NOMO-1 treated with dmso at 0.1 percent for 144 hours (cell line): ENCODE measurements at regions not wholly inside any gene's neighbourhood (a gene's known extent, or its start where the extent isn't known, plus 50 kb on each side); places are given as distances from the start of the nearest gene placed in this dataset.

Experiments
- DNase-seq: peaks from one replicate; lab custom pipeline; 2025; ENCODE audit not compliant: unreplicated experiment; lab: John Stamatoyannopoulos, UW

GRCh38 chr12:22981711-22982110 is 356.7 kb downstream of the ETNK1 start:
- no peak for DNase-seq

DNA sequence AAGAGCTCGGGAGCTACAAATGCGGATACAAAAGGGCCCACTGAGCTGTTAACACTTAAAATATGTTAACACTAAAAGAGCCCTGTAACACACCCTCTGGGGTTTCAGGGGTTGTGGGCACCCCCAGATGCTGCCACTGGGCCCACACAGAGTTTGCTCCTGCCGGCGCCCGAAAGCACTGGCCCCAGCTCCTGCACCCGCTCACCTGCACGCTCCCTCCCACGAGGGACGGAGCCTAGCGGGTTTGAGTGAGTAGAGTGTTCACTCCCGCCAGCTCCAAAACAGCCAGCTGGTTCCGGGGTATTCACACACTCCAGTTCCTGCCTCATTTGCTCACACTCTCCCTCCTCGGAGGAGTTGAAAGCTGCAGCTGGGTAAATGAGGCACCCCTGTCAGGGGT is 357.7 kb downstream of the ETNK1 start:
- DNase-seq: no peak

DNA sequence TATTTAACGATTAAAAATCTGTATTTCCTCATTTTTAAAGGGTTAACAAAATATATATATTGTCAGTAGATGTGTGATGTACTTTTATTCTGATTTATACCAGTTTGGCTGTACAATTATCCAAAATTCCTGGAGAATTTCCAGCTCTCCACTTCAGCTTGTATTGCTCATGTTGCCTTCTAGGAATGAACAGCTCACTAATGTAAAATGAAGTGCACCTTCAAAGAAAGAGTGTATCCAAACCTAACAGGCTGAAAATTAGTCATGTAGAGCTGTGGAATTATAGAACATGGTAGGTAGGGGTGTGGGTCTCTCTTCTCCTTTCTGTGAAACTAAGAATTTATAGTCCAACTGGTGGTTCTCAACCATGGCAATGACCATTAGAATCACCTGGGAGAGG is 362.0 kb downstream of the ETNK1 start:
- DNase-seq: no peak

DNA sequence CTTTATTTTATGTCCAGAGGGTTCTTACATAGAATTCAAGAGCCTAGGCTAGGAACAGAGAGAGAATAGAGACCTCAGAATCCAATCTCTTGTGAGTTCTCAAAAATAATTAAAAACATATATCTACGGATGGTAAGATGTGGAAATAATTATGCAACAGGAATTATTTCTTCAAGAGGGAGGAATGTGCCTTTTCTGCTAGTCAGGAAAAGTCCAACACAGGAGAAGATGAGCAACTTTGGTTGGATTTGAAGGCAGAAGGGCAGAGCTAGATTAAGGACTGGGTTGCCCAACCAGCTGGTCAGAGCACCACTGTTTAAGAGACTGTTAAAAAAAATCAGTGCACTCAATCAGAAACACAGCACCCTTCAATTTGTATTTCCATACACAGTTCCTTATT is 365.5 kb downstream of the ETNK1 start:
- no peak for DNase-seq

DNA sequence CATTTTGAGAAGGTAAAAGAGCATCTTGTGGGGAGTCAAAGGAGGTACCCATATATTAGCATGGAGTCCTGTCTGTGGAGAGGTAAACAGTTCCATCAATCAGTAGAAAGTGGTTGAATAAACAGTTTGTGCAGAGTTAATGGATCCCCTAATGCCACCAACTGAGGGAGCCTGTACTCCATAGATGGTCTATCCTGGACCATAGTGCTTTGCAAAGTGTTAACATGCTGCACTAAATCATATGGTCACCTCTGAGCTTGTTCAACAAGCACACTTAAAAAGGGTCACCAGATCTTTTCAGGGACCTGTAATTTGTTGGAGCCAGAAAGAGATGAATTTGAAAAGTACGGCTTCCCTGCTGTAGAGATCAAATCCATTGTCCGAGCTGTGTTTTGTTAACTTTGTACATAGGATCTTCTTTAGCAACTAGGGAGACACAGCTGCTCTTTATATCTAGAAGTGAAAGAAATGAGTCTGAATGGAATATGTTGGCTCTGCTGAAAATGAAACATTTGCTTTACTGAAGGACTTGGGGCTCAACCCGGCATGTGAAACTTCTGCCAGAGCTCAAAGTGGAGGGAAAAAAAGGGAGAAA is 366.4 kb downstream of the ETNK1 start:
- DNase-seq: no peak

DNA sequence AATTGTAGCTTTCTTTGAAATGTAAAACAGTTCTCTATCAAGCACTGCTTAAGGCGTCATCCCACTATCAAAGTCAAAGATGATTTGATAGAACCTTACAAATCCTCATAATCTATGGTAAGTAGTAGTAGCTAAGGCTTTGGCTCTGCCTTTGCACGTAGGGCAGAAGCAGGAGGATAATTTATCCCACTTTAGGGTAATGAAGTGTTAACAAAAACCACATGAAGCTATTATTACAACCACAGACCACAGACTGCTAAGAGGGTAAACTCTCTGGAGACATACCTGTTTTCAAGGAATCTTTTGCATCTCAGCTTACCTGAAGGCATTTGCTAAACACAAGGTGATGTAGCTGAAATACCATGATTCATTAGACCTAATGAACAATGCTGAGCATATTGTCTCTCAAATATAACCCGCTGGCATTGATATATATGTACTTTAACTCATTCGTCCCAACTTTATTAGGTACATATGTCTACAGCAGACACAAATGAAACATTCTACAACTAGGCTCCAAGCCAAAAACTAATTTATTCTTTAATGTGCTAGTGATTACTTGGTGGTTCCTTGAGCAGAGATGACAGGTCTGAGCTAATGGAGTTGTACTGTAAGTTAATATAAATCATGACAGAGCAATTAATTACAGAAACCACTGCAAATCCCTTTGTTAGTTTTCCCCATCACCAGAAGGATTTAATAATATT is 368.8 kb downstream of the ETNK1 start:
- no peak for DNase-seq

DNA sequence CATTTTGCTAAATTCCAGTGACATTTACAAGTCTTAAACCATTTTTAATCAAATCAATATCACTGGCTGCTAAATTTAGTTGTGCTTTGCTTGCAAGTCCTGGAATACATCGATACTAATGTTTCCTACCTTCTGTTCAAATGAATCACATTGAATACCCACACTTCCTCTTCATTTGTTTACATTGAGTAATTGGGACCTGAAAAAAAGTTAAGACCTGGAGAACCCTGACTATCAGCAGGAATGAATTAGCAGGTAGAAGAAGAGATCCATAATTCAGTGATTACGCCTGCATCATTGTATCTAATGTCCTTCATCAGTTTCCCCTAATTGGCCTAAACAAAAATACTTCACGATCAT is 369.3 kb downstream of the ETNK1 start:
- DNase-seq: no peak

DNA sequence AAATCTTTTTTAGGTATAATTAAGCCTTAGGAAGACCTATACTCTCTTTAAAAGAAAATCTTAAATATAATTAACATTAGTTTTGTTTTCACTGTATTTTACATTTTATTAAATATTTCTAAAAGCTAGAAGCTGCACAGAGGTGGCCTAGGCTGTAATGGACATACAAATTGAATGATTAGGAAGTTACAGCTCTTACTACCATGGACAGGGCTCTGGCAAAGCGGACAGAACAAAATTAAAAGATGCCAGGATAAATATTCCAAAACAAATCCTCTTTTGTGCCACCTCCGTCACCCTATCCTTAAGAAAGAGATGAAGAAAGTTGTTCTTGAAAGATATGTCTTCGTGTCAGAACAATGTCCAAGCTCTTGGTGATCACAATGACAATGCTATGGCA is 376.5 kb downstream of the ETNK1 start:
- DNase-seq: no peak

DNA sequence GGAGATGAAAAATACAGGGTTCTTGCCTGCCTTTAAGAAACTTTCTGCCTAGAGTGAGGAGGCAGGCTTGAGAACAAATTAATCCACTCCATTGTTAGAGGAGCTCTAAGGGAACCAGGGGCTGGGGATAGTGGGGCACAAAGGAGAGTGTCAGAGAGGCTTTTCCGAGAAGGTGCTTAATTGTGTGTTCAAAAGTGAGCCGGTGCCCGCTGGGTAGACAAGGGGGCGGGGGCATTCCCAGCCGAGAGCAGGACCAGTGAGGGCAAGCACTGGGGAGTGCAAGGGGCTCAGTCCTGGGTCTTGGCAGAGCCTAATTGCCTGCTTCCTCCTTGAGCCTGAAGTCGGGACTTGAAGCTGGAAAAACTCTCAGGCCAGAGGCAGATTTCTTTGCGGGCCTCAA is 377.4 kb downstream of the ETNK1 start:
- DNase-seq: no peak

- no peak for DNase-seq
These were observed 379.6 kb downstream of the ETNK1 start for GRCh38 chr12:23004473-23005020.

GRCh38 chr12:23005387-23005786 is 380.4 kb downstream of the ETNK1 start:
- no peak for DNase-seq

DNA sequence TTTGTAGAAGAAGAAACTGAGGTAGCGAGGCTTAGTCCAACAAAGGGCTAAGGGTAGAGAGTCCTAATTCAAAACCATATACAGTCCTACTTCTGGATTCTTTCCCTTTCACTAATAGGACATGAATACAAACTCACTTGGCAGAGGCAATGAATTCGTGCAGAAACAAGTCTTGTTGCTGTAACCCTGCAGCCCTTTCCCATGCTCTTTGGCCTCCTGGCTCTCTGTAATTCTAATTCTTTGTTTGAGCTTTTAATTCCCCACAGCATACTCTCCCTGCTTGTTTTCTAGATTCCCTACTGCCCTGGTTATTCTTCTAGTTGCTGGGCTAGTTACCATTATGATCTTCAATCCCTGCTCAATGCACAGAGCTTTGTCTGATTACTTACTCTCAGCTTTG is 381.4 kb downstream of the ETNK1 start:
- no peak for DNase-seq

- no peak for DNase-seq
These were observed 383.7 kb downstream of the ETNK1 start for GRCh38 chr12:23008623-23009022.

GRCh38 chr12:23014749-23015148 is 389.8 kb downstream of the ETNK1 start:
- DNase-seq: no peak

- DNase-seq: no peak
These were observed 400.5 kb downstream of the ETNK1 start for GRCh38 chr12:23025372-23026016.

DNA sequence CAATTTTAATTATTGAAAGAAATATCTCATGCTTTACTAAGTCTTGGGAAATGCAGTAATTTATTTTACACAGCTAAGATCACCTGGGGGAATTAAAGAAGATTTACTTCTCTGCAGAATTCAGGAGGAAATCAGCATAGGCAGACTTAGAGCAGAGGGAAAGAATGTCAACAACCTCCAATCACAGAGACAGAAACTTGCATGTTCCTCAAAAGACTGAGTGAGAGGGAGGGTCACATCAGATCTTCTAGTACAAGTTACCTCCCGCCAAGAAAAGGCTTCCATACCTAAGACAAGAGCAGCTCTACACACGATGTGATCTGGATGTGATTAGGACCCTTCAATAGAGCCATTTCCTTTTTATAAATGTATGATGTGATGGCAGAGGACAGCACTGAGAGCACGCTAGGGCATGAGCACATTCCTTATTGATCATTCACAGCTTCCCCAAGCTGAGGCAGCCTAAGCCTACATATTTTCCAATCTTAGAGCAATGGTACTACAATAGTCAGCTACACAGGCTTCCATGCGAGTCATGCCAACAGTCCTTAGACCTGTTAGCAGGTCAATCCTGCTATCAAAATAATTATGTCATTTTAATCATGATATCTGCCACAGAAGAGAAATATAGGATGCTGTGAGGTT is 403.3 kb downstream of the ETNK1 start:
- DNase-seq: no peak

GRCh38 chr12:23029185-23029584 is 404.2 kb downstream of the ETNK1 start:
- DNase-seq: no peak

- no peak for DNase-seq
These were observed 414.9 kb downstream of the ETNK1 start for GRCh38 chr12:23039834-23040233.

DNA sequence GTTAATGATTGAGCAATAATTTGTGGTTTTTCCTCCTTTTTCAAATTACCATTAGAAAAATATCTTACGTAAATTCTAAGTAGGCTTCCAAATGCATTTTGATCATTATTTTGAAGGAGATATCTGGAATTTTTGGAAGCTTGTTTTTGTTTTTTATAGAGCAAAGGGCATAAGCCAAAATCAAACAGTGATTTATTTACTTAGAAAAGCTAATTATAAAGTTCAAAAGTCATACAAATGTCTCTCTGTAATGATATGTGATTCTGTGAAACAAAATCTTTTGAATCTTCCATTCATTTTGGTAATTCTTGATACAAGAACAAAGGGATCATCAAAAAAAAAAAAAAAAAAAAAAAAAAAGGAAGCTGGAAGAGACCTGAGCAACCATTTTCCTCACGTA is 416.8 kb downstream of the ETNK1 start:
- DNase-seq: no peak

- DNase-seq: no peak
These were observed 418.7 kb downstream of the ETNK1 start for GRCh38 chr12:23043646-23044045.

DNA sequence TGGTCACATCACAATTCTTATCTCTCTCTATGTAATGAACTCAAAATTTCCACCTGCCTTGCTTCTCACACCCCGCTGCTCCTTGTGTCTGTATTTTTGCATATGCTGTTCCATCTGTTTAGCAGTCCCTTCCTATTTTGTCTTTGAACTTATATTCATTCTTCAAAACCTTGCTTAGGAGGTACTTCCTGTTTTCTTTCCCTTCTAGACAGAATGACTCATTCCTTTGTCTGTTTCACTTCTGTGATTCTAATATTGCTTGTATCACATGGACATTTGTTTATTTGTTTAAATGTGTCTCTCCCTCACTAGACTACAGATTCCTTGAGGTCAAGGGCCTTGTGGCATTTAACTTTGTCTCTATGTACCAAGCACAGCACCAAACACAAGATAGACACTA is 424.2 kb downstream of the ETNK1 start:
- no peak for DNase-seq

DNA sequence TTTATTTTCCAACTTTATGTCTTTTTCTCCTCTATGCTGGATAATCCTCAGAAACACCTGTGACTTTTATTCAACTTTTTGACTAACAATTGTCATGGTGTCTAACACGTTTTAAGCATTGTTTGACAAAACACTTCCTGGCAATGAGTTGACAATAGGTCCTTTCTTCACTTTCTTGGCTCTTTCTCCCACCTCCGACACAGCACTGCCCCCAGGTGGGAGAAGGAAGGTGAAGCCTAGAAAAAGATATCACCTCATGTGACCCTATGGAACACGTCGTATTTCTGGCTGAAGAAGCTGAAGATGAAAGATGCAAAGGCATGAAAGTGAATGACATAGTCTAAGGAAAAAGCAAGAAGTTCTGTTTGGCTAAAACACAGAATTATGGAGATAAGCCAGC is 430.0 kb downstream of the ETNK1 start:
- no peak for DNase-seq
